ENCODE measurements at regions not wholly inside any gene's neighbourhood (a gene's known extent, or its start where the extent isn't known, plus 50 kb on each side); places are given as distances from the start of the nearest gene placed in this dataset.

DNA sequence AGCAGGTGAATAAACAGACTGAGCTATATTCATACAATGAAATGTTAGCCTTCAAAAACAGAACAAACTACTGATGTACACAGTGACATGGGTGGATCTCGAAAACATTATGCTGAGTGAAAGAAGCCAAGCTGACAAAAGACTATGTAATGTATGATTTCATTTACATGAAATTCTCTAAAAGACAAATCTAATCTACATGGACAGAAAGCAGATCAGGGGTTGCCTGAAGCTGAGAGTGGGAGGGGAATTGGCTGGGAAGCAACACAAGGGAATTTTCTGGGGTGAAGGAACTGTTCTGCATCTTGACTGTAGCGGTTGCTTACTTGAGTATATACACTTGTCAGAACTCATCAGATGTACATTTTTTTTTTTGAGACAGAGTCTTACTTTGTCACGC is 121.7 kb upstream of the SVIL start:
- TF ChIP-seq EZH2 (IDR thresholded peaks at IDR 0.05) (no peak), POLR2AphosphoS5 (IDR thresholded peaks at IDR 0.05; ENCODE audit: borderline replicate concordance, low read depth, low read length) (no peak), FOXP2 (optimal IDR thresholded peaks at IDR 0.05; ENCODE audit: control extremely low read depth, extremely low read length, insufficient read depth) (no peak)

Measured in SK-N-MC (cell line).